AG20443 (cell line): ENCODE measurements at regions not wholly inside any gene's neighbourhood (a gene's known extent, or its start where the extent isn't known, plus 50 kb on each side); places are given as distances from the start of the nearest gene placed in this dataset.
"Not testable (repeated sequence)": the region's sequence is repeated elsewhere in the genome, so short reads cannot be mapped to it uniquely, and the experiment has no call there.

Experiments
- DNase-seq: peaks from one replicate; pipeline ENCODE4 v3.0.0; 2012; ENCODE audit warnings: low spot score, mixed read lengths

DNA sequence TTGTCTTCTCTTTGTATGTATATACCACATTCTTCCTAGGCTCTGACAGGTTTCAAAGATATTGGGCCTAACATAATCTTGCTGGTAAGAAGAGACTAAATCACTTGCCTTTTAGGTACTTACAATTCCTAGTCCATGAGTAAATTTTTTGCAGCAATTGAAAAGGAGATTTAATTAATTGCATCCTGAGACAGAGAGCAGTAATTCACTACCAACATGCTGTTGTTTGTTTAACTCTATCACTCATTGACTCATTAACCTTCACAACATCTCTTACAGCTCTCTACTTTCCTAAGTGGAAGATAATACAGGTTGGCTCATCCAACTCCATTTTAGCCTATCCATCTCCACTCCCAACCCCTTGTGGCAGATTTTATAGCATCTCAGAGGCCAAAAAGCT is 280.4 kb downstream of the ALDH8A1 start:
- DNase-seq = no peak

- DNase-seq = no peak
Measured at GRCh38 chr6:134667111-134667510, 282.8 kb downstream of the ALDH8A1 start.

GRCh38 chr6:134666125-134666524 is 283.8 kb downstream of the ALDH8A1 start:
- no peak for DNase-seq

- DNase-seq = no peak
Measured at GRCh38 chr6:134665029-134665723, 284.7 kb downstream of the ALDH8A1 start.

- DNase-seq = no peak
Measured at GRCh38 chr6:134663800-134664535, 285.9 kb downstream of the ALDH8A1 start.

- DNase-seq = no peak
Measured at GRCh38 chr6:134663356-134663755, 286.5 kb downstream of the ALDH8A1 start.

DNA sequence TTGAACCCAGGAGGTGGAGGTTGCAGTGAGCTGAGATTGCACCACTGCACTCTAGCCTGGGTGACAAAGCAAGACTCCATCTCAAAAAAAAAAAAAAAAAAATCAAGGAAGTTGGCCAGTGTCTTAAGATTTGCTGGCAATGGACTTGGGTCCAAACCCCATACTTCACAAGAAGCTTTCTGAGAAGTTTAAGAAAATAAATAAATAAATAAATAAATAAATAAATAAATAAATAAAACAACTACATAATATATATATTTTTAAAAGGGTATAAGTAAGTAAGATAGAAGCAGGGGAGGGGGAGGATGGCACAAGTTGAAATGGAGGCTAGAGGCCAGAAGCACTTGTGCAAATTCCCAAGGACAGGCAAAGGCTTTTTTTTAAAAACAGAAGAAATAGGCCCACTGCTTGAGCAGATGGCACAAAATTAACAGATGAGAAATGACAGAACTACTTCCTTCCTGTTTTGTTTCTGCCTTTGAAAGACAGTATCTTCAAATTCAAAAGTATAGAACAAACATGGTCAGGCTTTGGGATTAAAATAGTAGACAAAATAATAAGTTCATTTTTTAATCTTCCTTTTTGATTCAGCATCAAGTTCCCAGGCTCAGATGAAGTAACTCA is 287.7 kb downstream of the ALDH8A1 start:
- no peak for DNase-seq

- not testable (repeated sequence) for DNase-seq
Measured at GRCh38 chr6:134659885-134660284, 290.0 kb downstream of the ALDH8A1 start.

- no peak for DNase-seq
Measured at GRCh38 chr6:134658596-134658995, 291.3 kb downstream of the ALDH8A1 start.

GRCh38 chr6:134657751-134658527 is 292.0 kb downstream of the ALDH8A1 start:
- DNase-seq = no peak

- no peak for DNase-seq
Measured at GRCh38 chr6:134657343-134657742, 292.6 kb downstream of the ALDH8A1 start.

DNA sequence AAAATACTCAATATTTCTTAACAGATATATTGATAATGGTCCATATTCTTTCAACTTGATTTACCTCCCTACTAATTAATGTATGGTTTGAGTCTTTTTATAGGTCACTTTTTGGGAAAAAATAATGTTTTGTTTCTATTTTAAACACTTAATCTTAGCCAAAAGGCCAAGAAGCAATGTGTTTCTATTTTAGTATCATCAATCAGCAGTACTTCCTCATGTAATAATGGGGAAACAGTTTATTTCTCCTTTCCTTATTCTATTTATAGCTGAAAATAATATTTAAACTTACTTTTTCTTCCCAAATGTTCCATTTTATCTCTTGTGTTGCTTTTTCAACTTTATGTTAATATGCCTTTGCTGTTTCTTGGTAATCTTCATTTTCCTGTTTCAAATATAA is 295.1 kb downstream of the ALDH8A1 start:
- DNase-seq = no peak

DNA sequence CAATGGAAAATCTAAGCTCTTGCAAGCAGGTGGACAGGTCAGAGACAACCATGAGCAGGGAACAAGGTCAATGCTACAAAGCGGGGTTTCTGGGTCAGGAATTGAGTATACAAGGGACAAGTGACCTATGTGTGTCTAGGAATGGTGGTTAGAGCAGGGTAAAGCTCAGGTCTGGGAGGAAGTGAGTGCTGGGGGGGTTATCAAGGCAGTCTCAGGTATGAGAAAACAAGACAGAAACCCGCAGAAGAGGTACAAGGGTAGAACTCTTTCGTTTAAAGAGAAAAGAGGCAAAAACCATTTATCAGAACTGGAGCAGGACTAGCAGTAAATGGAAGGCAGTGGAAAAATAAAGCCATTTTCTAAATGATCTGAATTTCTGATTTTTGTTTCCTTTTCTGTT is 298.4 kb downstream of the ALDH8A1 start:
- no peak for DNase-seq

DNA sequence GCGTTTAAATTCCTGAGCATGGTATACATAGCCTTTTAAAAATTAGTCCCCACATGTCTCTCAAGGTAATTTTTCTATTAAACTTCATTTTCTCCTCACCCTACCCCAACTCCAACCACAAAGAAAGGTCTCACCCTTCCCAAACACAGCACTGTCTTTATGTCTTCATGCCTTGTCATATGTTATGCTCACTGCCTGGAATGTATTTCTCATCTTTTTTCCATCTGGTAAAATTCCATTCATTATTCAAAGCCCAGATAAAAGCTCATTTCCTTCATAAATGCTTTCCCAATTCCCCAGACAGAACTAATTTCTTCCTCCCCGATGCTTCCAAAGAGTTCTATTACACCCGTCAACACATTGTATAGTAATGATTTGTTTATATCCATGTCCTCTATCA is 302.0 kb downstream of the ALDH8A1 start:
- no peak for DNase-seq

DNA sequence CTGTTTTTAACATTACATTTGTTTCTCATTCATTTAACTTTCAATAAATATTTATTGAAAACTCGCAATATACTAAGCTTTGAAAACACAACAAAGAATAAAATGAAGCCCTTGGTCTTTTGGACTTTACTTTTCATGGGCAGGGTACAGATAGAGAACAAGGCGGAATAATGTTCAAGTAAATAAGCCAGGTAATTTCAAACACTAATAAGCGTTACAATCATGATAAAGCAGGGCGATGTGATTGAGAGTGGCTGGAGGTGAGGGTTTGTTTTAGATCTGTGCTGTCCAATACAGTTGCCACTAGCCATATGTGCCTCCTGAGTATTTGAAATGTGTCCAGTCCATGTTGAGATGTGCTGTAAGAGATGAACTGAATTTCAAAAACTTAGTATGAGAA is 307.1 kb downstream of the ALDH8A1 start:
- no peak for DNase-seq

GRCh38 chr6:134642279-134642678 is 307.6 kb downstream of the ALDH8A1 start:
- DNase-seq = no peak

GRCh38 chr6:134640975-134641429 is 308.9 kb downstream of the ALDH8A1 start:
- peak; percentile 82 for DNase-seq

- no peak for DNase-seq
Measured at GRCh38 chr6:134640229-134640628, 309.7 kb downstream of the ALDH8A1 start.

GRCh38 chr6:134637847-134638437 is 312.0 kb downstream of the ALDH8A1 start:
- no peak for DNase-seq

GRCh38 chr6:134637282-134637681 is 312.6 kb downstream of the ALDH8A1 start:
- no peak for DNase-seq

GRCh38 chr6:134636186-134636799 is 313.6 kb downstream of the ALDH8A1 start:
- DNase-seq = no peak
